Stomach (tissue), 8 donors: ENCODE measurements at regions not wholly inside any gene's neighbourhood (a gene's known extent, or its start where the extent isn't known, plus 50 kb on each side); places are given as distances from the start of the nearest gene placed in this dataset.

Experiments
- DNase-seq, 2 donors: peaks; one replicate each; pipeline versions ENCODE4 v3.0.0 to v3.0.0-alpha.2; 2013 to 2019
- H3K27ac ChIP-seq, 5 donors: fragments of 200-600 bp in 4 of 5; sonication (generic) in 4 of 5; one replicate each; pipeline ENCODE4 v1.5.1; 2013 to 2019; ENCODE audit warnings: mild to moderate bottlenecking in 1 of 5, moderate library complexity in 1 of 5
- H3K27me3 ChIP-seq, 3 donors: fragments of 200-600 bp; sonication (generic); one replicate each; pipeline ENCODE4 v1.5.1; 2017 to 2019; ENCODE audit warnings: mixed run types in 1 of 3
- H3K36me3 ChIP-seq, 4 donors: fragments of 200-600 bp; sonication (generic); 1 replicate in 3 of 4; 2 replicates in 1 of 4; pipeline ENCODE4 v1.5.1; 2016 to 2019
- H3K4me1 ChIP-seq, 4 donors: fragments of 200-600 bp; sonication (generic); one replicate each; pipeline ENCODE4 v1.5.1; 2016 to 2019
- H3K4me3 ChIP-seq, 4 donors: fragments of 200-600 bp; sonication (generic) in 3 of 4; one replicate each; pipeline ENCODE4 v1.5.1; 2016 to 2019; ENCODE audit warnings: mild to moderate bottlenecking in 1 of 4
- H3K9me3 ChIP-seq, 4 donors: fragments of 200-600 bp; sonication (generic); one replicate each; pipeline ENCODE4 v1.5.1; 2016 to 2019
- EP300 ChIP-seq: sonication (generic); formaldehyde crosslinking; IDR thresholded peaks from one replicate; pipeline ENCODE4 v1.6.1; 2017; ENCODE audit warnings: antibody characterized with exemption
- POLR2A ChIP-seq, 4 donors: fragments of 450-650 bp; IDR thresholded peaks; one replicate each; pipeline ENCODE4 v1.6.1; 2016; ENCODE audit warnings: antibody characterized with exemption in 4 of 4, control low read depth in 2 of 4, mild to moderate bottlenecking in 1 of 4, moderate library complexity in 1 of 4
- POLR2AphosphoS5 ChIP-seq, 3 donors: sonication (generic); formaldehyde crosslinking; IDR thresholded peaks; one replicate each; pipeline ENCODE4 v1.6.1; 2016; ENCODE audit warnings: antibody characterized with exemption in 3 of 3
- WGBS, 5 donors: extraction: QIAGEN DNeasy Blood & Tissue Kit in 3 of 5; methylation state at CpG; one replicate each; pipeline versions ENCODE4 v1.1.5 to v1.1.7; 2013 to 2018; 5-methylcytosine and 5-hydroxymethylcytosine counted together
- intact Hi-C: fragments of 100-400 bp; cut with DNase I; formaldehyde crosslinking; loops from one replicate; pipeline ENCODE4 v1.15.1; 2023; ENCODE audit warnings: low total_unique reads
- TF ChIP-seq, protein P1 (sequence below), 7 experiments: fragments of 450-650 bp in 4 of 7; fragments of 200-600 bp in 3 of 7; sonication (generic) in 3 of 7; IDR thresholded peaks; one replicate each; pipeline ENCODE4 v1.5.1; 2016 to 2019; ENCODE audit warnings: antibody characterized with exemption in 7 of 7, control low read depth in 2 of 7, mild to moderate bottlenecking in 1 of 7
- donor health status: healthy with polysubstance abuse.
- donor health status: Bipolar disorder and iron deficiency.
- donor health status: healthy.

DNA sequence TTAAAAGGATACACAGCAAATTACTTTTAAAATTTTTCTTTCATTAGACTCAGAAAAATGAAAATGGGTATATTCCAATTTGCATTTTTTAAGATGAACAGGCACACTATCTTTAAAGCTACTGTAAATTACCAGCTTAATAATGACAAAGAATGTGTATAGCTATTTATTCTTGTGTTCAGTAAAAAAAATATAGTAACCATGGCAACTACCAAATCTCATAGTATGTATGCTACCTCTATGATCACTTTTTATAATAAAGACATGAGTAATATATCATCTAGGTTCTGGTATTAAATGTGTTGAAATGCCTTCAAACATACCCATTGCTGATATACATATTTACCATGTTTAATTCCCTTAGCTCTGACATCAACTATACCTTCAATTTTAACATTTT, 383.2 kb downstream of the FOXG1 start:
- H3K27ac ChIP-seq: no peak overlapping the region
- peaks cover 0 to 9% (median 0%) of the 10 kb centered on the region in 4 donors for H3K9me3 ChIP-seq
- no peaks in the 10 kb centered on the region for H3K36me3 ChIP-seq
- TF ChIP-seq POLR2AphosphoS5 (IDR thresholded peaks at IDR 0.05): no peak
- H3K4me3 ChIP-seq: no peak overlapping the region
- no peaks in the 10 kb centered on the region for H3K27me3 ChIP-seq
- DNase-seq: no peak
- H3K4me1 ChIP-seq: no peaks in the 10 kb centered on the region
- intact Hi-C loops: no loop called here

DNA sequence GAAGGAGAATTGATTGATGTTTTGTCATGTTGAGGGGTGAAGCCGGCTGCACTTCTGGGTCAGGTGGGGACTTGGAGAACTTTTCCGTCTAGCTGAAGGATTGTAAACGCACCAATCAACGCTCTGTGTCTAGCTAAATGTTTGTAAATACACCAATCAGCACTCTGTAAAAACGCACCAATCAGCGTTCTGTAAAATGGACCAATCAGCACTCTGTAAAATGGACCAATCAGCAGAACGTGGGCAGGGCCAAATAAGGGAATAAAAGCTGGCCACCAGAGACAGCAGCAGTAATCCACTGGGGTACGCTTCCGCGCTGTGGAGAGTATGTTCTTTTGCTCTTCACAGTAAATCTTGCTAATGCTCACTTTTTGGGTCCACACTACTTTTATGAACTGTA, 384.1 kb downstream of the FOXG1 start:
- H3K4me1 ChIP-seq: no peaks in the 10 kb centered on the region
- H3K27ac ChIP-seq: no peak overlapping the region
- DNase-seq: no peak
- intact Hi-C loops: no loop called here
- peaks cover 0 to 9% (median 0%) of the 10 kb centered on the region in 4 donors for H3K9me3 ChIP-seq
- H3K36me3 ChIP-seq: no peaks in the 10 kb centered on the region
- no peak overlapping the region for H3K4me3 ChIP-seq
- TF ChIP-seq POLR2A (IDR thresholded peaks at IDR 0.05) (no peak), EP300 (no peak), POLR2AphosphoS5 (IDR thresholded peaks at IDR 0.05) (no peak)
- TF ChIP-seq, protein P1, sequence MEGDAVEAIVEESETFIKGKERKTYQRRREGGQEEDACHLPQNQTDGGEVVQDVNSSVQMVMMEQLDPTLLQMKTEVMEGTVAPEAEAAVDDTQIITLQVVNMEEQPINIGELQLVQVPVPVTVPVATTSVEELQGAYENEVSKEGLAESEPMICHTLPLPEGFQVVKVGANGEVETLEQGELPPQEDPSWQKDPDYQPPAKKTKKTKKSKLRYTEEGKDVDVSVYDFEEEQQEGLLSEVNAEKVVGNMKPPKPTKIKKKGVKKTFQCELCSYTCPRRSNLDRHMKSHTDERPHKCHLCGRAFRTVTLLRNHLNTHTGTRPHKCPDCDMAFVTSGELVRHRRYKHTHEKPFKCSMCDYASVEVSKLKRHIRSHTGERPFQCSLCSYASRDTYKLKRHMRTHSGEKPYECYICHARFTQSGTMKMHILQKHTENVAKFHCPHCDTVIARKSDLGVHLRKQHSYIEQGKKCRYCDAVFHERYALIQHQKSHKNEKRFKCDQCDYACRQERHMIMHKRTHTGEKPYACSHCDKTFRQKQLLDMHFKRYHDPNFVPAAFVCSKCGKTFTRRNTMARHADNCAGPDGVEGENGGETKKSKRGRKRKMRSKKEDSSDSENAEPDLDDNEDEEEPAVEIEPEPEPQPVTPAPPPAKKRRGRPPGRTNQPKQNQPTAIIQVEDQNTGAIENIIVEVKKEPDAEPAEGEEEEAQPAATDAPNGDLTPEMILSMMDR (IDR thresholded peaks at IDR 0.05): no peak
- H3K27me3 ChIP-seq: no peaks in the 10 kb centered on the region
- WGBS, 5 donors: 87 to 91% (median 89%) methylated on average over 10 of the region's 10 CpGs

DNA sequence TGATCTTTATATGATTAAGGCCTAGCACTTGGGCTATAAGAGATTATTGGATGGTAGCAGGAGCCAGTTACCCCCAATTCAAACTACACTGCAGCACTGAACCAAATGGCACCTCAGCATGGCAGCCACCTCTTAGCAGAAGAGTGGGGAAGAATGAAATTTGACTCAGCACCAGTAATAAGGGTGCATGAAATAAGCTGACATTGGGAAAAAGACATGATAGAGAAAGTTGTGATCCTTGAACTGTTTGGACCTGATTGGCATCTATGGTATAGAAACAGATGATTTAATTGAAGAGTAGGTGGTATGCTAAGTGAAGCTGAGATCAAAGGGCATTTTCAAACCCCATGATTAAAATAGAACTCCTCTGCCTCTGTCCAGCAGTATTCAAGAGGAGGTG, 389.5 kb downstream of the FOXG1 start:
- Histone ChIP-seq H3K4me1 (no peaks in the 10 kb centered on the region), H3K27me3 (no peaks in the 10 kb centered on the region), H3K9me3 (peaks cover 0 to 5% (median 0%) of the 10 kb centered on the region in 4 donors), H3K4me3 (no peak overlapping the region), H3K27ac (no peak overlapping the region), H3K36me3 (no peaks in the 10 kb centered on the region)
- no peak for DNase-seq
- TF ChIP-seq POLR2A (IDR thresholded peaks at IDR 0.05) (no peak), POLR2AphosphoS5 (IDR thresholded peaks at IDR 0.05) (no peak), EP300 (no peak)
- TF ChIP-seq, protein P1 (IDR thresholded peaks at IDR 0.05): no peak
- intact Hi-C loops: no loop called here

DNA sequence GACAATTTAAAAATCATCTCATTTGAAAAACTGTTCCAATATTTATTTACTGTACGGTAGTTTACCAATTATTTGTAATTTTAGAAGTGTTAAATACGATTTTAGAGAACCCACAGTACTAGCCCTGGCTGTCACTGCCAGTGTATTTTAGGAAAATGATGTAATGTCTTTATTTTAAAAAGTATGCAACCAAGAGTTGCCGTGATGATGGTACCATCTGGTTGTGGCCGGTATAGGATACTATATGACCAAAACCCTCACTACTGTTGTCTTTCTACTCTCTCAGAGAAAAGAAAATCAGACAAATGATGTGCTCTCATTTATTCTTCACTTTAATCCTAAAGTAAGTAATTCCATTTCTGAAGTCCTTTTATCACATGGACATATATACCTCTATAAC, 395.0 kb downstream of the FOXG1 start:
- WGBS, 5 donors: 61 to 73% (median 66%) methylated on average over 4 of the region's 4 CpGs
- no peak for TF ChIP-seq EP300
- TF ChIP-seq POLR2AphosphoS5 (IDR thresholded peaks at IDR 0.05): no peak
- TF ChIP-seq, protein P1 (IDR thresholded peaks at IDR 0.05): no peak
- no peak for TF ChIP-seq POLR2A (IDR thresholded peaks at IDR 0.05)
- no peak for DNase-seq
- Histone ChIP-seq H3K4me3 (no peak overlapping the region), H3K9me3 (no peaks in the 10 kb centered on the region), H3K27me3 (no peaks in the 10 kb centered on the region), H3K4me1 (no peaks in the 10 kb centered on the region), H3K27ac (no peak overlapping the region), H3K36me3 (no peaks in the 10 kb centered on the region)
- intact Hi-C loops: no loop called here

DNA sequence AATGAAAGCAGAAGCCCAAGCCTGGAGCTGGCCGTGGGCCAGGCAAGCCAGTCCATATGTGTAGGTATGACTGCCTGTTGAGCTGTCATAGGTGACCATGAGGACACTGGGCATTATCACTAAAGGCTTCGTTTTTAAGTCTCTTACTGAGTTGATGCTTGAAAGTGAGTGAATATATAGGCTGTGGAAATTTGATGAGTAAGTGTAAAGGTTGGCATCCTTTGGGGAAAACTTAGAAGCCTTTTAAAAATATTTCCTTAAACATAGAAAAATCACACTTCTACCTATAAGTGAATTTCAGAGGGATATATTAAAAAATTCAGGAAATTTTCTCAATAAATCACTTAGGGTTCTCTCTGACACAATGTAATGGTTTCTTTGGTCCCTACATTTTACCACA, 396.5 kb downstream of the FOXG1 start:
- DNase-seq: no peak
- Histone ChIP-seq H3K36me3 (no peaks in the 10 kb centered on the region), H3K4me1 (no peaks in the 10 kb centered on the region), H3K9me3 (no peaks in the 10 kb centered on the region), H3K27ac (no peak overlapping the region), H3K4me3 (no peak overlapping the region), H3K27me3 (no peaks in the 10 kb centered on the region)
- 27 to 49% (median 40%) methylated on average over 2 of the region's 2 CpGs for WGBS, 5 donors
- no peak for TF ChIP-seq POLR2AphosphoS5 (IDR thresholded peaks at IDR 0.05)
- no peak for TF ChIP-seq POLR2A (IDR thresholded peaks at IDR 0.05)
- TF ChIP-seq, protein P1 (IDR thresholded peaks at IDR 0.05): no peak
- no peak for TF ChIP-seq EP300
- intact Hi-C loops: no loop called here
